RPMI8226 (cell line): ENCODE measurements at regions not wholly inside any gene's neighbourhood (a gene's known extent, or its start where the extent isn't known, plus 50 kb on each side); places are given as distances from the start of the nearest gene placed in this dataset.

ENCODE experiments used
- DNase-seq: peaks from one replicate; pipeline ENCODE4 v3.0.0-alpha.2; 2015

GRCh38 chr13:89937420-89937819 is 1410.1 kb upstream of the MIR17HG start:
- no peak for DNase-seq

- DNase-seq = no peak
Observed at GRCh38 chr13:89940383-89940782, 1407.1 kb upstream of the MIR17HG start.

GRCh38 chr13:89943139-89943538 is 1404.3 kb upstream of the MIR17HG start:
- no peak for DNase-seq

DNA sequence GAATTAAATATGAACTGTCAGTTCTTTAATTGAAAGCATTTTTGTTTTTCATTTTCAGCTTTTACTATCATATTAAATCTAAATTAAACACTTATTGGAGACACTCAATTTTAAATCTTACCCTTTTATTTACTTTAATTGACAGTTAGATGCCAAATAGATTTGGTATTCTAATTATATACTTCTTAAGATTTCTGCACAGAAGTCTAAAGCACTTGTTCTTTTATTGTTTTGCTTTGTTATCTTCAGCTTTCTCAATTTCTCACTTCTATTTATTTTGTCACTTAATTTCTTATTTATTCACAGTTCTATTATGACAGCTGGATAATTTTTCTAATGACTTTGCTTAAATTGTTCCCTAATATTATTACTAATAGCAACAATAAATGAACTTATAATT is 1397.3 kb upstream of the MIR17HG start:
- no peak for DNase-seq

GRCh38 chr13:89951341-89951740 is 1396.1 kb upstream of the MIR17HG start:
- DNase-seq = no peak

GRCh38 chr13:89953581-89953980 is 1393.9 kb upstream of the MIR17HG start:
- DNase-seq = no peak

- no peak for DNase-seq
Observed at GRCh38 chr13:89955773-89956172, 1391.7 kb upstream of the MIR17HG start.

- DNase-seq = no peak
Observed at GRCh38 chr13:89959074-89959473, 1388.4 kb upstream of the MIR17HG start.

GRCh38 chr13:89965252-89965651 is 1382.2 kb upstream of the MIR17HG start:
- no peak for DNase-seq

GRCh38 chr13:89966524-89966923 is 1381.0 kb upstream of the MIR17HG start:
- no peak for DNase-seq

DNA sequence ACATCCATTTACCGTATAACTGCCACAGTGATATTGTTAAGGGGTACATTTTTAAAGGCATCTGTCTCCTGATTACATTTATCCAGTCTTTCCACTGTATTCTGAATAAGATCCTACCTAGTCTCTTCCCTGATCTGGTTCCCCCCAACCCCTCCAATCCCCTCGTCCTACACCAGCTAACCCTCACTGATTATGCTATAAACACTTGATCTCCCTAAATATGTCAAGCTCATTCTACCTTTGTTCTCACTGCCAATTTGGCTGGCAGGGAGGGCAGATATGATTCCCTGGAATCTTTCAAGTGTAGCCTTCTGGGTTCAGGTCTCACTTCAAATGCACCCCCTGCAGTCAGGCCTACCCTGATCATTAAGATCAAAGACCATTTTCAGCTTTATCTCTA is 1379.8 kb upstream of the MIR17HG start:
- DNase-seq = no peak

GRCh38 chr13:89968470-89968869 is 1379.0 kb upstream of the MIR17HG start:
- DNase-seq = no peak

DNA sequence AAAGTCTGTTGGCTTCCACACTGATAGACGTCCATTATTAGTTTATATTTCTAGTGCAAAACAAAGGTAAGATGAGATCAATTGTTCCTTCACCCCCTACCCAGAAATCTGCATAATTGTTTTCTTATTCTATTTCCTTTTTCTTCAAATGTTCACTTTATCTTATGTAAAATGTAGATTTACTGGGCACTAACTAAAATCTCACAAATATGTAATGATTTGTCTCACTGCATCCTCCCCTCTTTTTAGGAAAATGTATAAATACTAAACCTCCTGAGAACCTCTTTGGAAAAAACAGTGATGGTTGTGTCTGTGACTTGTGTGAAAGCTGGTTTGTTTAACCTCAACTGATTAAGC is 1377.2 kb upstream of the MIR17HG start:
- DNase-seq = no peak

- DNase-seq = no peak
Observed at GRCh38 chr13:89977203-89977602, 1370.3 kb upstream of the MIR17HG start.

DNA sequence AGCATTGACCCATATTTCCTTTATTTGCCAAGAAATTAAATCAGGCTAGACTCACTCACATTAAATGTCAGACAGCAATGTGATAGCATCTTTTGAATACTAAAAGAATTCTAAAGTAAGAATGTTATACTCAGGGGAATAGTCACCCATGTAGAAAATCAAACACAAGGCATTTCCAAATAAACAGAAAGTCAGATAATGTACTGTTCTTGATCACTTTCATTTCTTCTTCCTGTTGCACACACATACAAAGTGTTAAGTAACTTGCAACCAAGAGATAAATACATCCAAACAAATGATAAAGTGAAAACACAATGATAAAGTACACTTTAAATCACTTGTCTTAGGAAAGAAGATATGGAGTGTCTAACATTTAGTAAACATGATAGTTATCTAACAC is 1366.6 kb upstream of the MIR17HG start:
- no peak for DNase-seq

DNA sequence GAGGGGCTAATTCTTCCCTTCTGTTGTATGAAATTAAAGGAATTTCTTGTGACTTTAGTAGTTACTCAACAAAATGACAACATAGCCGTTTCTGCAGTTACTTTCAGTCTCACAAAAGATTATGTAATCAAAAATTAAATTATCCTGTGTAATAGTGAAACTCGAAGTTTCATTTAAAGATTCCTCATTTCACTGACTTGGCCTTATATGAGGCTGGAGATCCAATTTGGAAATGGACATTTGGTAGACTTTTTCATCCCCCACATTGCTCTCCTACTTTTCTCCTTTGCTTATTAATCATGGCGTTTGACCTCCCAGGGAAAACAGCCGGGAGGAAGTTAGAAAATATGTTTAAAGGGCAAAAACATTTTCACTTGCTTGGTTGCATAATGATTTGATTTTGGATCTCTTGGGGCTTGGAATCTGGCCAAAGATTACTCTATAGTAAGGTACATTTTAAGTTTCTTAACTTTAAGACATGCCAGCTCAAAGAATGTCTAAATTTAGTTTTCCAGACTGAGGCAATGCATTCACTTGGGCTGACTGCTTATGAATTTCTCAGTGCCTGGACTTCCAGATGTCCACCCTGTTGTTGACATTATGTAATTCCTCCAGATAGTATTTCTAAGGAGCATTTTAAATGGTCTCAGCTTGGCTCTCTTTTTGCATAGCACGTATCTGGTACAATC is 1364.9 kb upstream of the MIR17HG start:
- no peak for DNase-seq

DNA sequence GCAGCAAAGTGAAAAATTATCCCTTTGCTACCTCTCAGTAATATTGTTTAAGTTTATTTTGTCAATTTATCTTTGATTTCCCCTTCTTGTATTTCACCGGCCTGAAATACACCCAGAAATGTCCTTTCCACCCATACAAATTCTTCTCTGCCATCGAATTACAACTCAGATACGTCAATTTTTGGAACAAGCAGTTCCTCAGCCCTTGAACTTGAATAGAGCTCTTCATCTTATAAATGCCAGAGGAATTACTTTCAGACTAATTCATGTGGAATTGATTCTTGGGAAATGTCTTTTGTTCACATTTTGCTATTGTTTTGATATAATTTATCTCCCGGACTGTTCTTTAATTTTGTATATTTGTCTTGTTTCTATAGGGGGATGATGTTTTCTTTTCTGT is 1359.3 kb upstream of the MIR17HG start:
- no peak for DNase-seq

DNA sequence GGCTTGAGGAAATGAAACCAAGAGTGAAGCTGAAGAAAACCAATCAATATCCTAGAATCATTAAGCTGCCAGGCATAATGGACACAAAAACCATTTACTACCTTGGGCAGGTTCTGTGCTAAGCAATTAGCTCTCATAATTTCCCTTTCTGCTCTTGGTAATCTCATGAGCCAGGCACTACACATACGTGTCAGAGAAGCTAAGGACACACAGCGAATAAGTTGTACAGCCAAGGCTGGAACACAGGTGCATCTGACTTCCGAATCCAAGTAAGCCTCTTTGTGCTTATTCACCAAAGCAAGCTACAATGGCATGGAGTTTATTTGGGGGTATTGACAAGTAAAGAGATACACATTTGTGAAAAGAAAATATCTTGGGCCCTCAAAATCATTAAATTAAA is 1343.9 kb upstream of the MIR17HG start:
- no peak for DNase-seq

- DNase-seq = peak; percentile 11
Observed at GRCh38 chr13:90008707-90009149, 1338.8 kb upstream of the MIR17HG start.

- DNase-seq = no peak
Observed at GRCh38 chr13:90014038-90014437, 1333.4 kb upstream of the MIR17HG start.

DNA sequence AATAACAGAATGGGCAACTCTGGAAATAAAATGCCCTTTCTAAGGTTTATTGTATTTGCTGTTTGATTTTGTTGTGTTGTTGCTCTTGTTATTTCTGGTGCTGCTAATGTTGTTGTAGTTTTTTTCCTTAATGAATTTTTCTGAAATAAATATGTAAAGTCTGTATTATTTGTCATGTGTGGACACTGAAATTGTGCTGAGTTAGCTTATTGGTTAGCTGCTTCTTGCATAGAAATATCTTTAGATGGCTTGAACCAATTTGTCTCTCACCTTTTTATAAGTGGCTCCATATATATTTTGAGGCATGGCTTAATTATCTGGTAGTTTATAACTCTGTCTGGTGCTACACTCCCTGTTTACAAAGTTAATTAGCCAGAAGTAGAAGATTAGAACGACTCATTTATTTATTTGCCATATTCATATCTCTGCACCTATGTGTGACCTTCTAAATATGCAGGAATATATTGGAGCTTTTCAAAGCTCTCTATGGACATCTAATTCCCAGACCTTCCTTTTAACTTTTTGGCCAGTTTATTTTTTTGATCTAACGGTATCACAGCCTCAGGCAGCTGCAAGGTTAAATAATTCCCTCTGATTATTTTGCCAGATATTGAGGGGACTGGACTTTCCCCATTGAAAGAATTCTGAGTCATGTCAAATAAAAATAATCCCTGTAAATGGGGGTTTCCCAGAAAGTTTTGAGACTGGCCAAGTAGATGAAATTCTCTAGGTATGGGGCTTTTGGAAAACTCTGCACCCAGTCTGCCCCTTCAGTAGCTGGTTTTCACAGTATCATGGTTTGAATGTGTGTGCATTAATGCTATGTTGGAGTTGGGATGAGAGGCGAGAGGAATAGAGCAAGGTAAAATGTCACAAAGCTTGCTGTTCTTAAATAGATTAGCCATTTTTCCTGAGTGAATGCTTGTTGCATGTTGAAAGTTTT is 1331.7 kb upstream of the MIR17HG start:
- DNase-seq = no peak

GRCh38 chr13:90016688-90017087 is 1330.8 kb upstream of the MIR17HG start:
- DNase-seq = no peak

DNA sequence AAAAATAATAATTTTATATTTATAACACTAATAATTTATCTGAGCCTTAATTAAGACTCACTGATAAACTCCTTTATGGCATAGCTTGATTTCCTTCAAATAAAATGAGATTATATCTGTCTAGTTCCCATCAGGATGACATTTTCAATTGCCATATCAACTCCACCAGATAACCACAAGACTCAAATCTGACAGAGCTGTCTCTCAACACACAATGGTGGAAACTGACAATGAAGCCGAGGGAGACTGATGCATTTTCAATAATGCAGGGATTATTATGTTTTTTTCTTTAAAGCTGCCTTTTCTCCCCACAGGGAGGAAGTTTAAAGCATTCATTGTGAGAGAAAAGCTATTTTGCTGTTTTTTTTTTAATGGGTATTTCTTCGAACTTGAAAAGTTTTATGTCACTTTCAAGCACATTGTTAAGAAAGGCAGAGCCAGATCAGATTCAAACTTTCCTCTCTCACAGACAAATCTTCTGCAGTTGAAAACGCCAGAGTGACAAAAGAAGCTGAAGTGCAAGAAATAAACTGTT is 1326.9 kb upstream of the MIR17HG start:
- no peak for DNase-seq

DNA sequence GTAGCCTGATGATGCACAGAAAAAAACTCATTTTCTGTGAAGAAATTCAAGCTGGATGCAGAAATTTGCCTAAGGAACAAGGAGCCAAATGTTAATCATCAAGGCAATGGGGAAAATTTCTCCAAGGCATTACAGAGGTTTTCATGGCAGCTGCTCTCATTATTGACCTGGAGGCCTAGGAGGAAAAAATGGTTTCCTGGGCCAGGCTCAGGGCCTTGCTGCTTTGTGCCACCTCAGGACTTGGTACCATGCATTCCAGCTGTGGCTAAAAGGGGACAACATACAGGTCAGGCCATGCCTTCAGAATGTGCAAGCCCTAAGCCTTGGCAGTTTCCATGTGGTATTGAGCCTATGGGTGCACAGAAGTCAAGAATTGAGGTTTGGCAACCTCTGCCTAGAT is 1320.1 kb upstream of the MIR17HG start:
- DNase-seq = no peak
